Stimulated activated CD8-positive, alpha-beta memory T cell treated with anti-CD3 and anti-CD28 coated beads, Interleukin-12 subunit alpha, Interleukin-12 subunit beta, amount 100 ng/mL, for 1 hour (primary cell): ENCODE measurements at regions not wholly inside any gene's neighbourhood (a gene's known extent, or its start where the extent isn't known, plus 50 kb on each side); places are given as distances from the start of the nearest gene placed in this dataset.

Experiments
- DNase-seq: peaks from one replicate; pipeline ENCODE4 v3.0.0-alpha.2; 2020; ENCODE audit warnings: low read depth

- DNase-seq: no peak
Measured at GRCh38 chr15:96390986-96391385, 60.5 kb downstream of the NR2F2 start.

- no peak for DNase-seq
Measured at GRCh38 chr15:96392380-96393208, 62.1 kb downstream of the NR2F2 start.

- no peak for DNase-seq
Measured at GRCh38 chr15:96393209-96393513, 62.7 kb downstream of the NR2F2 start.

DNA sequence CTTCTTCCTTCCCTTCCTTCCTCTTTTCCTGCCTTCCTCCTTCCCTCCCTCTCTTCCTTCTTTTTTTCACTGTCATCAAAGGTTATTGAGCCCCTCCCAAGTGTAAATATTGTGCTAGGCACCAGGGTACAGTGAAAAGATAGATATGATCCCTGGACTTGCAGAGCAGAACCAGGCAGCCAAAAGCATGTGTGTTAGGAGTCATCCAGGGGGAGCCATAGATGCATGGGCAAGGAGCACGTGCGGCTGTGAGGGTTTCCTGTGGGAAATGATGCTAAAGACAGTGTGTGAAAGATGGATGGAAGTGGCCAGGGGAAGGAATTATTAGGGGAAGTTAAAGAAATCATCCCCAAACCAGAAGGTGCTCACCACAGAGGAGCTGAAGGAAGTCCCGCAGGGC is 65.2 kb downstream of the NR2F2 start:
- no peak for DNase-seq

DNA sequence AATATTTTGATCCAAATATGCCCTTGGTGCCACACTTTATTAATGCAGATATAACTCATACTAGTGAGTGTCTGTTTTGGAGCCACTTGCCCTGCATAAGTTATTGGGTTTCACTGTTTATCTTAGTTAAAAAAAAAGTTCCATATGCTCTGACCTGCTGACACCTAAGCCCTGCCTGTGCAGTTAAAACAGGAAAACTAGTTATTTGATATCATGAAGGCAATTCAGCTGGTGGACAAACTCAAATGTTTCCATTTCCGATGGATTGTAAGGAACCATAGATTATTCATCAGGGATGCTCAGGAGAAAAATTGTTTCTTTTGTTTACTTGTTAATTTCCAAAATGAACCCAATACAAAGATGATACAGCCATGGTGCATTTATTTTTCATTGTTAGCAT is 68.3 kb downstream of the NR2F2 start:
- no peak for DNase-seq

DNA sequence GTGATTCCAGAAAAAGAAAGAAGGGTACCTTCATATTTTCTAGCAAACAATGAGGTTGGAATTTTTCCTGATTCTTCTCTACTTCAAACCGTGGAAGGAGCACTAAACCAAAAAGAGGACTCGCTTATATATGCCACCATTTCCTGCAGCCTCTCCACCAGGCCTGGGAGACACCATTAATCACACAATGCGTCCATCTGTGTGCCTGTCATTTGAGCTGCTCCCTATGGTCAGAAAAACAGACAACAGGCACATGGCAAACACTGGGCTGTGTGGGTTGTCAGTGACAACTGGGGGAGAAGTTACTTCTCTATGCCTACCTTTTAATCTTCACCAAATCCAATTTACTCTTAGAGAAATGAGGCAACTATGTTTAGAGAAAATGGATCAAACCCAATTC is 71.9 kb downstream of the NR2F2 start:
- DNase-seq: no peak

GRCh38 chr15:96403071-96403470 is 72.6 kb downstream of the NR2F2 start:
- DNase-seq: no peak

DNA sequence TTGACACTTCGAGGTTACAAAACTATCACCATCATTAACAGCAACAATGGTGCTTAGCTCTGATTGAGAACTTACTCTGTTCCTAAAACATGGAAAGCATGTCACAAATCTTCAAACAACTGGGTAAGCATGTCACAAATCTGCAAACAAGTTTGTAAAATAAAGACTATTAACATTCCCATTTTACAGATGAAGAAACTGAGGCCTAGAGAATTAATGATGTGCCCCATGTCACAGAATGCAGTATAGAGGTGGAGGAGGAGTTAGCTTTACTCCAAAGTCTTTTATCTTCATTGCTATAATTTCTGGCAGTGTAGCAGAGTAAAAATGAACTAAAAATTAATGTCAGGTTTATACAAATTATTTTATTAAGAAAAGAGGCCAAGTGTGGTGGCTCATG is 73.4 kb downstream of the NR2F2 start:
- no peak for DNase-seq

DNA sequence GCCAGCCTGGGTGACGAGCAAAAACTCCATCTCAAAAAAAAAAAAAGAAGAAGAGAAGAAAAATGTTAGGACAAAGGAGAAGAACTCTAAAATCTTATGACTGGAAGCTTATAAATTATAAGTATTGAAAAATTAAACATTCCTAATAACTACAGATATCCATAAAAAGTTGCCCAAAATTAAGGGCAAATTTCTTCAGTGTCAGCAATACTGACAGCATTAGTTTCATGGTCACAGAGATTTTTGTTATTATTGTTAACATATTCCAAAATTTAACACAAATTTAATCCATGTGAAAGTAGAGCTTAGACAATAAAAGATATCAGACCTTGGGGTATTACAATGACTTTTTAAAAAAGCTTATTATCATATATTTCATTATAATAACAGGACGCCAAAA is 74.1 kb downstream of the NR2F2 start:
- DNase-seq: no peak

GRCh38 chr15:96406291-96406690 is 75.8 kb downstream of the NR2F2 start:
- no peak for DNase-seq

DNA sequence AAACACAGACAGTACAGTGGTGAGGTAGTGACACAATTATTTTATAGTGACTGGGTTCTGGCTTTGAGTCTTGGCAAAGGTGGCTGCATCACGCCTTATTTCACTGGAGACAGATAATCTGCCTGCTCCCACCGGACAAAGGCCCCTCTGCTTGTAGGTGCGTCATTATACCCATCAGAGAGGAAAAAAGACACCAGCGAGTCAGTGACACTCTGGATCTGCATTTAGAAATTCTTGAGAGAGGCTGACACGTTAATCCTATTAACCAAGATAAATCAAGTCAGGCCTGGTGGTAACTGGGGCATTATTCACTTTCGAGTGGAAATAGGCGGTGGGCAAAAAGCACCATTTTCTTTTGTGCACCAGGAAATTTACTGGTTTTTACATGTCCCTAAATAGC is 76.2 kb downstream of the NR2F2 start:
- DNase-seq: no peak

DNA sequence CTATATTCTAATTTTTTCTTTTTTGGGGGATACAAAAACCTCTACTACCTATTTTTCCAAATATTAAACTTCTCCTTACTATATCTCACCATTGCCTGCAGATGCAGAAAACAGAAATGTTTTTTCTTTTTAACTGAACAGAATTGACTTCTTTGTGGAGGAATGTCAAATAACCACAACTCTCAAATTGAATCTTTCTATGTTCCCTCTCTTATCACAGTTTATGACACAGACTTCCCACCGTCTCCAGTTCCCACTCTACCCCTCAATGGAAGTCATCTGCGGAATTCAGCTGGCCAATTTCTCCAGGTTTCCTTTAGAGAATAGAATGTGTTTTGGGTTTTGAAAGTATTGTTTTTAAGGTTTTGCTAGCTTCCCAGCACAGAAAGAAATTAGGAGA is 77.0 kb downstream of the NR2F2 start:
- DNase-seq: no peak

GRCh38 chr15:96408591-96409183 is 78.2 kb downstream of the NR2F2 start:
- no peak for DNase-seq

DNA sequence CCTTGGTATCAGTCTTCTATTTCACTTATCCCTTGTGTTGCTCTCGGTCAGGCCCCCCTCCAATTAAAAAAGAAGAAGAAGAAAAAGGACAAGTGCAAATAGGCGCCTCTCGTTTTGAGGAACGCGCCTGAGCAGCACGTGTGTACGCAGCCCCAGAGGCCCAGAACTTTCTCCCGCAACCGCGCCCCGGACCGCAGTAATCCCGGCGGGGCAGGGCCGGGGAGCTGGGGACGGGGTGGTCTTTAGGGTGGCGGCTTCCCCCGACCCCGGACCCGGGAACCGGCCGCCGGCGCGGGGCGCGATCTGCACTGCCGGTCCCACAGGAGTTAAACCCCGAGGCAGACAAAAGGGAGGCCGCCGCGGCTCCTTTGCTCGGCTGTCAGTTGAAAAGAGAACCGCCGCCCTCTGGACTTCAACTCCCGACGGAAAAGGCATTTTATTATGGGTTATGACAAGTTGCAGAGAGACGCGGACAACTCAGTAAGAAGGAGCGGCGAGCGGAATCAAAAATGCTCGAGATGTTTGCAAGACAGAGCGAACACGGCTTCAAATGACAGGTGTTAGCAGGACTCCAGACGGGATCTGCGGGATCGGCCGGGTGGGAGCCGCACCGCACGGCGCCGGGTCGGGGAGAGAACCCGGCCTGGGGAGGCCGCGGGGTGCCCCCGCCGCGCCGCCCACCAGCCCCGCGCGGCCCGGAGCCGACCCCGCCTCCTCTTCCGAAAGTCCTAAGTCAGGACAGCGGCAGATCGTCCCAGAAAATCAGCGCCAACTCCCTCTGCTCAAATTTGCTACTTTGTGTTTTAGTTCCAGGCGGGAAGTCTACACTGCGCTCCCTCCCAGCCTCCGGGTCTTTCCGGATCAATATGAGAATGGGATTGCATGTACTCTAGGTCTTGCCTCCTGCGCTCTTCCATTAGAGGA is 79.0 kb downstream of the NR2F2 start:
- DNase-seq: no peak

- no peak for DNase-seq
Measured at GRCh38 chr15:96410175-96411055, 79.9 kb downstream of the NR2F2 start.

DNA sequence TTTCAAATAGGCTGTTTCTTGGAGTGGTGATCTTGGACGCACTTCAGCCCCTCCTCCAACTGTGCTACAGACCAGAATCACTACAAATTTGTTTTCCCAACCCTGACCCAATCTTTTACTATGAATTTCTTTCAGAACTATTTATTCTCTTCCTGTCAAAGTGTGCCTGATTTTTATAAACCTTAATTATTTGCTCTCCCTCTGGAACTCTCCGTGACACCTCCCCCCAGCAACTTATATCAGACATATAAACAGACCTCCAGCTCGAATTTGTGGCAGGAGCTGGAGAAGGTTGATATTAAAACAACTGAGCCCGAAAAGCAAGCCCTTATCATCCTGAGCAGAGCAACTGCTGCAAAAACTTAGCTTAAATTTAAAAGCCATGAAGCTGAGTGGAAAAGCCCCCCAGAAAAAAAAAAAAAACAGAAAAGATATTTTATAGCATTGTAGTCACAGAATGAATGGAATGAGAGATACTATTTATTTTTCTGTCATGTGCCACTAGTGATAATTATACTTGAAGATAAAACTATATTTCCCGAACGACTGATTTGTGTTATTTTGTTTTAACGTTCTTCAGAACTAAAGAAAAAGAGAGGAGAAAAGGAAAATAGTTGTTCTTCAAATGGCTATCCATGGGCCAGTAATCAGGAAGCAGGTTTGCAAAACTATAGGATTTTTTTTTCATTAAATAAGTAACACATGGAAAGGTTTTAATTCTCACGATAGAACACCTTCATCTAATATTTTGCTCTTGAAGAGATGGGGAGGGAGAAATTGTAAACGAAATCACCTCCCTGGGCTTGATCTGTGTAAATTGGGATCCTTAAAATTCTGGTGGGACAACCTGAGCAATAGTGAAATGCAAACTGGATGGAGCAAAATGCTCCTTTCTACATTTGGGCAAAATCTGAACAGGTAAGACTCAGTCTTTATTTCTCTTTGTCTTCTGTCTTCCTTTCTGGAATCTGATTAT is 80.8 kb downstream of the NR2F2 start:
- DNase-seq: no peak

DNA sequence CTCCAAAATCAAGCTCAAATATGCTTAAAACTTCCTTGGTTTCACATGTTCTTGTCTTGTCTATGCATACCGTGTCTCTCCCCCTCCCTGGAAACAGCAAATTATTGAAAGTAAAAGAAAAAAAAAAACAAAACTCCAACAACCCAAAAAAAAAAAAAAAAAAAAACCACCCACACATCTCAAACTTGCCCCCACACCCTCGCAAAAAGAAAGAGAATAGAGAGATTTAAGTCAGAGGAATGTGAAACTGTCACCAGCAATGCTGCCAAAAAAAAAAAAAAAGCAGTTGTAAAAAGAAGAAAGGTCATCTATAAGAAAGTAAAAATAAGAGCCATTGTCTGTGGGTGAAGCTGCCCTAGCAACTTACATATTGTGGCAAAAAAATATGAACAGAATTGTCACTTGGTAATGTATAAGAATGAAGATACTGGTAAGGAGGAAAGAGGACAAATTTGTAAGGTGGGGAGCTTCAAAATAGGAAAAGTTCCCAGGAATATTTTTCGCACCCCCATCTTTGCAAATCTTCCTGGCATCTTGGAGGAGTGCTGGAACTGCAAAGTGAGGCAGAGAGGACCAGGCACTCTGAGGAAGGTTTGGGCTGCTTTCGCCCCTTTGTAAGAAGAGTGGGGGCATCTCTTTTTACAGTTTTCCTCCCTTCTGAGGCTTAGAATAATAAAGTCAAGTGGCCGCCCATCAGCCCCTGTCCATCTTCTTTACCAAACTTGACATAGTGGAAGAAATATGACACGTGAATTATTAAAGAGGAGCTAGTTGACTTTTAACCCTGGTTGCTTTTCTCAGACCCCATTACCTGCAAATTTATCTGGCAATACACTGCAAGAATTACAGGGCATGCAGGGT is 81.8 kb downstream of the NR2F2 start:
- no peak for DNase-seq

DNA sequence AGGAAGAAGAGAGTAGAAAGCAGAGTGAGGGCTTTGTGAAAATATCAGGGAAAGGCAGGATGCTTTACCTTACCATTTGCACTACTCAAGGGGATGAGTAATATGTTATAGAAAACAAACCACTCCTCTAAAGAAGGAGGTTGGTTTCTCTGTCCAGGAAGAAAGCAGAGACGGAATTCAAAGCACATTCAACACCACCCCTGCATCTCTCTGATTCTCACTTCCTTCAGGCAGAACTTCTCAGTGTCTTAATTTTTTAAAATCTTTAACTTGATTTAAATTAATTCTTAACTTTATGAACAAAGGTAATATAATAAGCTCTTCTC is 82.4 kb downstream of the NR2F2 start:
- DNase-seq: no peak

DNA sequence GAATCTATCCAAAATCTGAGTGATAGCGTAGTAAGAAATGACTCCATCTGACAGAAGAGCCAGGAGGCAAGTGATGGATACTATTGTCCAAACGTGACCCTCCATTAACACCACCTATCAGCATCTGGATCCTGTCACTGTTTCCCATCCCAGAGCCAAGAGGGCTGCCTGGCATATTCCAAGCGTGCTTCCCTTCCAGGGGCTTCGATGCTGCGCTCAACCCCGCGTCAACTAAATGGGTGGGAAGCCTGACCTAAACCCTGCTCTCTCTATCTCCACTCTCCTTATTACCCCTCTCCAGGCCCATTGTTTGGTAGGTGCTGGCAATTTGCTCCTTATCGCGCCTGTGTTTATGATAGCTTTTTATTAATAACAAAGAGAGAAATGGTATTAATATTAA is 83.2 kb downstream of the NR2F2 start:
- DNase-seq: no peak

- no peak for DNase-seq
Measured at GRCh38 chr15:96414875-96415274, 84.4 kb downstream of the NR2F2 start.
